ENCODE measurements at regions not wholly inside any gene's neighbourhood (a gene's known extent, or its start where the extent isn't known, plus 50 kb on each side); places are given as distances from the start of the nearest gene placed in this dataset.

DNA sequence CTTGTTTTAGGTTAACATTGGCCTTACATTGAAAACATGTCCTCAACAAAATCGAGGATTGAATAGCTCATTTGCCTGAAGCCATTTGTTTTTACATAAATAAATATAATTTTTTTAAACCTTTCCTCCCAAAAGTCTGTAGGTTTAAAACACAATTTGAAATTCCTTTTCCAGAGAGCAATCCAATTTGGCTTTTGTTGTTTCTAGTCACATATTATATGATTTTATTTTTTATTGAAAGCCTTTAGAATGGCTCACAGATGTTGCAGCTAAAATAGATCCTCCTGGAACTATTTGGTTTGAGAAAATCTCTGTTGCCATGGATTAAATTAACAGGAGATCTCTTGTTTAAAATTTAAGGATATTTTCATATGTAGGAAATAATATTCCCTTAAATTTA lies 512.6 kb downstream of the KLF5 start:
- no peak for TF ChIP-seq EZH2 (IDR thresholded peaks at IDR 0.05)
- no peak for TF ChIP-seq CTCF (IDR thresholded peaks at IDR 0.05 in 2 of 3, conservative IDR thresholded peaks at IDR 0.05 in 1 of 3; ENCODE audit: borderline replicate concordance in 1 of 3, insufficient read depth in 1 of 3, low read depth in 2 of 3, low read length in 2 of 3)
- no peak for TF ChIP-seq REST (IDR thresholded peaks at IDR 0.05; ENCODE audit: low read depth)
- TF ChIP-seq CBX3 (IDR thresholded peaks at IDR 0.05; ENCODE audit: low read depth) = no peak

All from HCT116 (cell line).